AG04449 (cell line): ENCODE measurements at regions not wholly inside any gene's neighbourhood (a gene's known extent, or its start where the extent isn't known, plus 50 kb on each side); places are given as distances from the start of the nearest gene placed in this dataset.
"Not testable (repeated sequence)": the region's sequence is repeated elsewhere in the genome, so short reads cannot be mapped to it uniquely, and the experiment has no call there.

Experiments
- CTCF ChIA-PET: fragments of 350-600 bp; formaldehyde crosslinking; extraction: SDS; loops from one replicate; lab custom pipeline; 2021; ENCODE audit warnings: antibody characterized with exemption; lab: Yijun Ruan, JAX
- POLR2A ChIA-PET: fragments of 400-600, 350-600 bp; formaldehyde crosslinking; extraction: SDS; loops from one replicate; lab custom pipeline; 2020; ENCODE audit warnings: antibody characterized with exemption, inconsistent platforms; lab: Yijun Ruan, JAX
- DNase-seq: peaks from one replicate; pipeline ENCODE4 v3.0.0-alpha.2; 2010; ENCODE audit warnings: low read depth, low spot score
- H3K4me3 ChIP-seq: 2 replicates; pipeline ENCODE4 v1.5.1; 2011; ENCODE audit warnings: low read depth, mild to moderate bottlenecking, control low read depth, low read length
- CTCF ChIP-seq: IDR thresholded peaks from one replicate; pipeline ENCODE4 v1.5.1; 2011; ENCODE audit warnings: mild to moderate bottlenecking, moderate library complexity, low read length, control low read depth, inconsistent platforms; ENCODE audit not compliant: insufficient read depth; ENCODE audit errors: missing control alignments

- no peak for DNase-seq
- POLR2A ChIA-PET, result no interaction called here
- CTCF ChIA-PET, result no interaction called here
- no peak overlapping the region for H3K4me3 ChIP-seq
- TF ChIP-seq CTCF, result no peak
Measured at GRCh38 chr9:31582561-31582960, 801.9 kb upstream of the ACO1 start.

- H3K4me3 ChIP-seq, result no peak overlapping the region
- CTCF ChIA-PET, result no interaction called here
- POLR2A ChIA-PET, result no interaction called here
- no peak for TF ChIP-seq CTCF
- DNase-seq, result no peak
Measured at GRCh38 chr9:31585158-31585557, 799.3 kb upstream of the ACO1 start.

DNA sequence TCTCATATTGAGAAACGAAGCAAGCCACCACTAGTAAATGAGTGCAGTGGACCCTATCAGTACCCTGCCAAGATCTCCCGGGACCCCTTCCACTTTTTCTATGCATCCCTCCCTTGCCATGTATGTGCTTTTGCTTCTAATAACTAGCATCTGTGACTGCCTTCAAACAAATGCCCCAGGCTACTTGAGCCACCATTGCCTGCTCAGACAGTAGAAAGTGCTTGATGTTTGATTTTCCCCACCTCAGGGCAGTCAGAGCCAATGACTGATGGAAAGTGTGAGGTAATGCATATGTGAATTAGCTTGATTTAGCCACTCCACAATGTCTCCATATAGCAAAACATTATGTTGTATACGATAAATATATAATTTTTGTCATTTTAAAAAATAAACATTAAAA lies 797.3 kb upstream of the ACO1 start:
- no peak for TF ChIP-seq CTCF
- no peak overlapping the region for H3K4me3 ChIP-seq
- POLR2A ChIA-PET, result no interaction called here
- CTCF ChIA-PET, result no interaction called here
- no peak for DNase-seq

- DNase-seq, result no peak
- CTCF ChIA-PET, result no interaction called here
- TF ChIP-seq CTCF, result no peak
- H3K4me3 ChIP-seq, result no peak overlapping the region
- POLR2A ChIA-PET, result no interaction called here
Measured at GRCh38 chr9:31588006-31588405, 796.4 kb upstream of the ACO1 start.

GRCh38 chr9:31588756-31589155 lies 795.7 kb upstream of the ACO1 start:
- TF ChIP-seq CTCF, result no peak
- ChIA-PET POLR2A (no interaction called here), CTCF (no interaction called here)
- H3K4me3 ChIP-seq, result no peak overlapping the region
- DNase-seq, result no peak

- H3K4me3 ChIP-seq, result no peak overlapping the region
- DNase-seq, result no peak
- TF ChIP-seq CTCF, result no peak
- ChIA-PET CTCF (no interaction called here), POLR2A (no interaction called here)
Measured at GRCh38 chr9:31590091-31590490, 794.4 kb upstream of the ACO1 start.

DNA sequence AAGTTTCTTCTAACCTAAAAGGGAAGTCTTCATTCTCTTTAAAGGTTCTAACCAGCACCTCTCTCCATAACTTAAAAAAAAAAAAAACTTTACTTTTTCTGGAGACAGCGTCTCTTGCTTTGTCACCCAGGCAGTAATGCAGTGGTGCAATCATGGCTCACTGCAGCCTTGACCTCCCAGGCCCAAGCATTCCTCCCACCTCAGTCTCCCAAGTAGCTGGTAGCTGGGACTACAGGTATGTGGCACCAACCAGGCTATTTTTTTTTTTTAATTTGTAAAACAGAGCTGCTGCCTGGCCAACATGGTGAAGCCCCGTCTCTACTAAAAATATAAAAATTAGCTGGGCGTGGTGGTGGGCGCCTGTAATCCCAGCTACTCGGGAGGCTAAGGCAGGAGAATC lies 787.4 kb upstream of the ACO1 start:
- CTCF ChIA-PET, H3K4me3 ChIP-seq, POLR2A ChIA-PET, DNase-seq: not testable (repeated sequence)
